Activated naive CD4-positive, alpha-beta T cell treated with anti-CD3 and anti-CD28 coated beads for 36 hours (primary cell): ENCODE measurements at regions not wholly inside any gene's neighbourhood (a gene's known extent, or its start where the extent isn't known, plus 50 kb on each side); places are given as distances from the start of the nearest gene placed in this dataset.
"Not testable (repeated sequence)": the region's sequence is repeated elsewhere in the genome, so short reads cannot be mapped to it uniquely, and the experiment has no call there.

Experiments used
- CTCF ChIA-PET: fragments of 350-600 bp; sonication (Branson Sonifier 250); formaldehyde crosslinking; loops from one replicate; lab custom pipeline; 2021; ENCODE audit warnings: antibody characterized with exemption; lab: Charles Lee
- DNase-seq: peaks from one replicate; pipeline ENCODE4 v3.0.0-alpha.2; 2020
- H3K27ac Mint-ChIP-seq: one replicate; pipeline ENCODE4 v1.8.0; 2021; ENCODE audit warnings: mild to moderate bottlenecking, mixed read lengths
- H3K27me3 Mint-ChIP-seq: one replicate; pipeline ENCODE4 v1.8.0; 2021; ENCODE audit warnings: low read depth, mixed read lengths
- H3K36me3 Mint-ChIP-seq: one replicate; pipeline ENCODE4 v1.8.0; 2021; ENCODE audit warnings: low read depth, mixed read lengths
- H3K4me1 Mint-ChIP-seq: one replicate; pipeline ENCODE4 v1.8.0; 2021; ENCODE audit warnings: low read depth, mixed read lengths
- H3K4me3 Mint-ChIP-seq: one replicate; pipeline ENCODE4 v1.8.0; 2021; ENCODE audit warnings: mild to moderate bottlenecking, moderate library complexity, mixed read lengths
- H3K9me3 Mint-ChIP-seq: one replicate; pipeline ENCODE4 v1.8.0; 2021; ENCODE audit warnings: mixed read lengths
- intact Hi-C: fragments of 100-400 bp; cut with micrococcal nuclease; formaldehyde crosslinking; loops from one replicate; pipeline ENCODE4 v1.15.1; 2023

DNA sequence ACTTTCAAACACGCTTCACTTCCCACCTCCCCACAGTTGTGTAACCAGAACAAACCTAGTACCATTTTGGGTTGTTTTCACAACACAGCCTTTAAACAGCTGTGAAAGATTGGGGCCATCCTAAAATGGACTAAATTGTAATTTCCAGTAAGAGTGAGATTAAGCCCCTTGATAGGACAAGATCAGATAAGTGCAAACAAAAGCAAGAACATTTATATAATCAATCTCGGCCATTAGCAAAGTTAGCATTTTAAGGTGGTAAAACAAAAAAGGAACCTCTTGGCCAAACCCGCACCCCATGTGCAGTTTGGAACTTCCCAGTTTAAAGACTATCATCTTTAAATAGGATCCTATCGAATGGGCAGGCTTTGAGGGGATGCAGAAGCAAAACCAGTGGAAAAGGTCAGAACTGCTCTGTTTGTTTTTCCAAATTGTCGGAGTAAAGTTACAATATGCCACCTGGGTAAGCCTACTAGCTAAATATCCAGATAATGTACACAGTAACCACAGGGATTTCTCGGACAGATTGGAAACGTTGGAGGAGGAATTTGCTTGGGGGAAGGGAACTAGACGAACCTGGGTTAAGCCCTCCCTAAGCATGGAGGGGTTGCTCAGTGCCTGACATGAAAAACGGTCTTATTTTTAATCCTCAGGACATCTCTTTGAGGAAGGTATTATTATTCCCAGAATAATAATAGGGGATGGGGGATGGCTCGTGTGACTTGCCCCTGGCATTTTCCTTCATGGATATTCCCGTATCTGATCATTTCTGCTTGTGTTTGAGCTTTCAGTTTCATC is 159.8 kb upstream of the SALL4 start:
- no peak for DNase-seq
- Mint-ChIP-seq H3K27ac (no peak overlapping the region), H3K4me3 (no peak overlapping the region), H3K9me3 (no peaks in the 10 kb centered on the region), H3K4me1 (peaks cover 13% of the 10 kb centered on the region), H3K27me3 (peaks cover 21% of the 10 kb centered on the region), H3K36me3 (no peaks in the 10 kb centered on the region)
- CTCF ChIA-PET = no interaction called here
- intact Hi-C loops = no loop called here

- no peak overlapping the region for H3K27ac Mint-ChIP-seq
- CTCF ChIA-PET = no interaction called here
Observed at GRCh38 chr20:51960047-51960675, 157.8 kb upstream of the SALL4 start.

GRCh38 chr20:51959066-51959542 is 156.8 kb upstream of the SALL4 start:
- intact Hi-C loops = no loop called here
- no peaks in the 10 kb centered on the region for H3K9me3 Mint-ChIP-seq
- no peak overlapping the region for H3K27ac Mint-ChIP-seq
- no peaks in the 10 kb centered on the region for H3K36me3 Mint-ChIP-seq
- H3K4me3 Mint-ChIP-seq = no peak overlapping the region
- CTCF ChIA-PET = no interaction called here
- H3K27me3 Mint-ChIP-seq = peaks cover 21% of the 10 kb centered on the region
- H3K4me1 Mint-ChIP-seq = peaks cover 13% of the 10 kb centered on the region
- DNase-seq = no peak

More at GRCh38 chr20:51960047-51960675, 157.8 kb upstream of the SALL4 start:
- H3K4me3 Mint-ChIP-seq = no peak overlapping the region
- DNase-seq = no peak
- no peaks in the 10 kb centered on the region for H3K36me3 Mint-ChIP-seq
- no peaks in the 10 kb centered on the region for H3K9me3 Mint-ChIP-seq
- peaks cover 21% of the 10 kb centered on the region for H3K27me3 Mint-ChIP-seq
- intact Hi-C loops = no loop called here
- peaks cover 13% of the 10 kb centered on the region for H3K4me1 Mint-ChIP-seq

DNA sequence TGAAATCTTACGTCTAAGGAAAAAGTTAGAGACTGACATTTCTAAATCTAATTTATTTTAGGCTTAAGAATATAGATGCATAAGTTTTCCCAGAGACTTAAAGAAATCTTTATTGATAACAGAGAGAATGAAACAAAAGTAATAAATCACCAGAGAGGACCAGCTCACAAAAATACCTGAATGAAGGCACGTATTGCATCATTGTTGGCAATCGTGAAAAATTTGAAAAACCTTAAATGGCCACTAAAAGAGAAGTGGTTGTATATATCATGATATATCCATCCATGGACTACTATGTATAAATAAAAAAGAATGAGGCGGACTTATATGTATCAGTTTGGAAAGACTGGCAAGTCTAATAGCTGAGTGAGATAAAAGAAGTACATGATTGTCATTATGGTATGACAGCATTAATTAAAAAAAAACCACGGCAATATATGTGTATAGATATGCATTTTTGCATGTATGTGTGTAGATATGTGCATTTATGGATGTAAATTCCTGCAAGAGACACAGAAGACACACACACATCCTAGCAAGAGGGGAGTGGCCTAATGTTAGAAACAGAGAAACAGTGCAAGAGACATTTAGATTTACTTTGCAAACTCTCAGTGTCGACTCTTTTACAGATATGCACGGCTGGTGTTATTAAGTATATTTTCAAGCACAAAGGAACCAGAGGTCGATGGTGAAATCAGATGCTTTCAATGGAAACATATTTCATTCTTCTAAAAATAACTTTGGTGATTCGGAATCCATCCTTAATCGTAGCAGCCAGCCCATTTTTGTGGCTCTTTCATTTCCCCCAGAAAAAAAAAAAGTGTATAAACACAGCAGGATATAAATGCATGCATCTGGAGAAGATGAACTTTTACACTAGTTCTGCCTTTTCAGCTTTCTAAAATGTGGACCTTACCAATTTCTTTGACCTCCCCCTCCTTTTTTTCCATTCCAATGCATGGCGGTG is 156.1 kb upstream of the SALL4 start:
- Mint-ChIP-seq H3K36me3 (peaks cover 2% of the 10 kb centered on the region), H3K4me1 (peaks cover 13% of the 10 kb centered on the region), H3K27me3 (peaks cover 25% of the 10 kb centered on the region), H3K9me3 (no peaks in the 10 kb centered on the region), H3K4me3 (no peak overlapping the region), H3K27ac (no peak overlapping the region)
- DNase-seq = no peak
- intact Hi-C loops = no loop called here
- CTCF ChIA-PET = no interaction called here

- Mint-ChIP-seq H3K4me3 (no peak overlapping the region), H3K4me1 (peaks cover 13% of the 10 kb centered on the region), H3K9me3 (no peaks in the 10 kb centered on the region), H3K36me3 (peaks cover 2% of the 10 kb centered on the region), H3K27me3 (peaks cover 23% of the 10 kb centered on the region), H3K27ac (no peak overlapping the region)
- DNase-seq = no peak
- intact Hi-C loops = no loop called here
- CTCF ChIA-PET = no interaction called here
Observed at GRCh38 chr20:51955756-51956155, 153.4 kb upstream of the SALL4 start.

GRCh38 chr20:51953731-51954340 is 151.5 kb upstream of the SALL4 start:
- H3K4me3 Mint-ChIP-seq = no peak overlapping the region
- peaks cover 6% of the 10 kb centered on the region for H3K4me1 Mint-ChIP-seq
- intact Hi-C loops = no loop called here
- H3K27me3 Mint-ChIP-seq = peaks cover 11% of the 10 kb centered on the region
- CTCF ChIA-PET = no interaction called here
- H3K9me3 Mint-ChIP-seq = no peaks in the 10 kb centered on the region
- no peak overlapping the region for H3K27ac Mint-ChIP-seq
- peaks cover 2% of the 10 kb centered on the region for H3K36me3 Mint-ChIP-seq
- DNase-seq = no peak

GRCh38 chr20:51950926-51951325 is 148.6 kb upstream of the SALL4 start:
- intact Hi-C loops = no loop called here
- DNase-seq = no peak
- CTCF ChIA-PET = no interaction called here
- Mint-ChIP-seq H3K9me3 (no peaks in the 10 kb centered on the region), H3K36me3 (peaks cover 2% of the 10 kb centered on the region), H3K27ac (no peak overlapping the region), H3K4me3 (no peak overlapping the region), H3K27me3 (peaks cover 6% of the 10 kb centered on the region), H3K4me1 (no peaks in the 10 kb centered on the region)

- intact Hi-C loops = no loop called here
- CTCF ChIA-PET = no interaction called here
- no peak for DNase-seq
- H3K9me3 Mint-ChIP-seq = no peaks in the 10 kb centered on the region
- no peaks in the 10 kb centered on the region for H3K4me1 Mint-ChIP-seq
- no peaks in the 10 kb centered on the region for H3K36me3 Mint-ChIP-seq
- H3K4me3 Mint-ChIP-seq = no peak overlapping the region
- peaks cover 2% of the 10 kb centered on the region for H3K27me3 Mint-ChIP-seq
- no peak overlapping the region for H3K27ac Mint-ChIP-seq
Observed at GRCh38 chr20:51946586-51946985, 144.3 kb upstream of the SALL4 start.

- DNase-seq = no peak
- intact Hi-C loops = no loop called here
- Mint-ChIP-seq H3K4me3 (no peak overlapping the region), H3K27ac (no peak overlapping the region), H3K4me1 (no peaks in the 10 kb centered on the region), H3K27me3 (no peaks in the 10 kb centered on the region), H3K36me3 (no peaks in the 10 kb centered on the region), H3K9me3 (no peaks in the 10 kb centered on the region)
- CTCF ChIA-PET = no interaction called here
Observed at GRCh38 chr20:51945881-51946280, 143.6 kb upstream of the SALL4 start.

DNA sequence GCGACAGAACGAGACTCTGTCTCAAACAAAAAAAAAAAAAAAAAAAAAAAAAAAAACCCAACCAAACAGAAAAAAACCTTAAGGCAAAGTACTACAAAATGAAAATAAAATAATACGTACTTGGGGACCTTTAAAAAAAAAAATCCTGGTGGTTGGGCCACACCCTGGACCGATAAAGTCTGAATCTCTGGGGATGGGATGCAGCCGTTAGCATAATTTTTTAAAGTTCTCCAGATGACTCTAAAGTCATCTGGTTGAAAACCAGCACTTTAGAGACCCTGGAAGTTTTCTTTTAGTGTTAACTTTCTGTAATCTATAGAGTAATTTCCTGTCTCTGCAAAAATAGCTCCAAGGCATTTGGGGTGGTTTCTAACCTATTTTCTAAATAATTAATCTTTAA is 142.9 kb upstream of the SALL4 start:
- Mint-ChIP-seq H3K27ac (no peak overlapping the region), H3K4me3 (no peak overlapping the region), H3K9me3 (no peaks in the 10 kb centered on the region), H3K27me3 (no peaks in the 10 kb centered on the region), H3K36me3 (no peaks in the 10 kb centered on the region), H3K4me1 (no peaks in the 10 kb centered on the region)
- intact Hi-C loops = no loop called here
- CTCF ChIA-PET = interaction anchor here (0.5 kb wide), 1 partner anchor 51 kb away, joined by 5 read pairs; no protein-coding TSS in a partner anchor
- no peak for DNase-seq

DNA sequence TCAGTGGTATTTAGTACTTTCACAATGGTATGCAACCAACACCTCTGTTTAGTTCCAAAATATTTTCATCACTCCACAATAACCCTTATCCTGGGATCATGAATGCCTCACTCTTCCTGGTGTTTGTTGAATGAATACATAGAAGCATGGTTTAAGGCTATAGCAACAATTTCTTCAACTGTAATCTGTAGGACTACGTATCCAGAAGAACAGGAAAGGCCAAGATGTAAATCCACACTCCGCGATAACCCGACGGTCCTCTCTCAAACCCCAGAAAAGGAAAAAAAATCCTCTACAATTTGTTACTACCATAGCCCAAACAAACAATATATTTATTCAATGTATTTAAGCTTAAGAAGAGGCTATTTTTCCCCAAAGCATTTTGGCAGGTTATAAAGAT is 141.4 kb upstream of the SALL4 start:
- Mint-ChIP-seq H3K27ac (no peak overlapping the region), H3K4me3 (no peak overlapping the region), H3K9me3 (no peaks in the 10 kb centered on the region), H3K27me3 (no peaks in the 10 kb centered on the region), H3K36me3 (no peaks in the 10 kb centered on the region), H3K4me1 (no peaks in the 10 kb centered on the region)
- intact Hi-C loops = no loop called here
- no peak for DNase-seq
- CTCF ChIA-PET = no interaction called here

- H3K9me3 Mint-ChIP-seq, intact Hi-C loops, H3K27me3 Mint-ChIP-seq, DNase-seq, CTCF ChIA-PET, H3K4me3 Mint-ChIP-seq, H3K27ac Mint-ChIP-seq, H3K4me1 Mint-ChIP-seq, H3K36me3 Mint-ChIP-seq: not testable (repeated sequence)
Observed at GRCh38 chr20:51943326-51943725, 141.0 kb upstream of the SALL4 start.
